PC-3 (cell line): ENCODE measurements at regions not wholly inside any gene's neighbourhood (a gene's known extent, or its start where the extent isn't known, plus 50 kb on each side); places are given as distances from the start of the nearest gene placed in this dataset.

Experiments used
- EZH2 ChIP-seq: fragments of 300-600 bp; sonication (generic); IDR thresholded peaks from one replicate; pipeline ENCODE4 v1.6.1; 2017; ENCODE audit warnings: antibody characterized with exemption, mild to moderate bottlenecking, low read length; ENCODE audit not compliant: unreplicated experiment
- TF ChIP-seq, protein P1 (sequence below): fragments of 300-600 bp; sonication (generic); conservative IDR thresholded peaks from 2 replicates; pipeline ENCODE4 v1.5.1; 2017; ENCODE audit warnings: antibody characterized with exemption, low read depth, mild to moderate bottlenecking, low read length

DNA sequence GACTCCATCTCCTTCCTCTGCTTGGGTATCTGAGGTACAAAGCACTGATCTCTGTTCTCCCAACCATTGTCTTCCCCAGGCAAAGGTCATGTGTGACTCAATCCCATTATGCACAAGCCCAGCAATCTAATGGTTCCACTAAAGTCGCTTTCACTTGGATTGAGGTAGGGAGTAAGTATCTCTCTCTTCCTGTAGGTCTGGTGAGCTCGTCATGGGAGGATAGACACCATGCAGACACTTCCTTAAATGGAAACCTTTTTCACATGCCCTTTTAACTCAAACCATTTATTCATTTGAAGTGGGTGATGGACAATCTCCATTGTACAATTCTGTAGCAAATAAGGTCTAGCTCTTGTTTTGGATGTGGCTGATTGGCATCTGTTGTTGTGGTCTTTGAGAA is 245.2 kb upstream of the CLNK start:
- TF ChIP-seq, protein P1, sequence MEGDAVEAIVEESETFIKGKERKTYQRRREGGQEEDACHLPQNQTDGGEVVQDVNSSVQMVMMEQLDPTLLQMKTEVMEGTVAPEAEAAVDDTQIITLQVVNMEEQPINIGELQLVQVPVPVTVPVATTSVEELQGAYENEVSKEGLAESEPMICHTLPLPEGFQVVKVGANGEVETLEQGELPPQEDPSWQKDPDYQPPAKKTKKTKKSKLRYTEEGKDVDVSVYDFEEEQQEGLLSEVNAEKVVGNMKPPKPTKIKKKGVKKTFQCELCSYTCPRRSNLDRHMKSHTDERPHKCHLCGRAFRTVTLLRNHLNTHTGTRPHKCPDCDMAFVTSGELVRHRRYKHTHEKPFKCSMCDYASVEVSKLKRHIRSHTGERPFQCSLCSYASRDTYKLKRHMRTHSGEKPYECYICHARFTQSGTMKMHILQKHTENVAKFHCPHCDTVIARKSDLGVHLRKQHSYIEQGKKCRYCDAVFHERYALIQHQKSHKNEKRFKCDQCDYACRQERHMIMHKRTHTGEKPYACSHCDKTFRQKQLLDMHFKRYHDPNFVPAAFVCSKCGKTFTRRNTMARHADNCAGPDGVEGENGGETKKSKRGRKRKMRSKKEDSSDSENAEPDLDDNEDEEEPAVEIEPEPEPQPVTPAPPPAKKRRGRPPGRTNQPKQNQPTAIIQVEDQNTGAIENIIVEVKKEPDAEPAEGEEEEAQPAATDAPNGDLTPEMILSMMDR, result no peak
- no peak for TF ChIP-seq EZH2
